ENCODE measurements at regions not wholly inside any gene's neighbourhood (a gene's known extent, or its start where the extent isn't known, plus 50 kb on each side); places are given as distances from the start of the nearest gene placed in this dataset.

DNA sequence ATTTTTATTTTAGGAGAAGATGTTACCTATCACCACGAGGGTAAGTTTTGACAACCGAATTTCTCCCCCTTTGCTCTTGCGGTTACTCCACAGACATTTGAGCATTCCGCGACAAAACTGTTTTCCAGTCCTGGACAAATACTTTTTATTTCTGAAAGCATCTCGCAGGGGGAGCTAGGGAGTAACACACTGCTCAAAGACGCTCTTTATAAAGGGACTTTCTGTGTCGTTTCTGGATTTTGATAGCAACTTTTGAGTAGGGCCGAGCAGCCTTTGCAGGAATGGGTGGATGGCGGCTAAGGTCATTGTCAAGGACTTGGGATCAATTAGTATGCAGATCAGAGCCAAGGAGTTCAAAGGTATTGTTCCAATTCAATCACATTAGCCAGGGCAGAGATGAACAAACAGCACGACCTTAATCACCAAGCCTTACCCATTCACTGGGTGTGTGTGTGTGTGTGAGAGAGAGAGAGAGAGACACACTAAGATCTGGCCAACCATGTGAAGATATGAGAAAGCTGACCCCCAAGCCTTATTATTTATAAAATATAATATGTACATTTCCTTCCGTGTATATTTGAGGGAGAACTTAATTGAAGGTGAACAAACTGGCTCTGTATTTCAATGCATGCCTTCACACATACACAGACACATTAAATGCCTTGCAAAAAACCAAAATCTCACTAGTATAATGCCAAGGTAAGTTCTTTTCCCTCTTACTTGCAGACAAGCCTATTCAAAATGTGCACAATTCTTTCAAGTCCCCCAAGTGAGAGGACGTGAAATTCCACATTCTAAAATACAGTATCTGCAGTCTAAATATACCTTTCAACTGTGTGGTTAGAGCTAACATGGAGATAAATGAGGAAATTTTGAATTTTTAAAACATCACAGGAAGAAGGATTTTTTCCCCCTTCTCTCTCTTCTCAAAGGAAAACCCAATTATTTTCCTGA lies 613.8 kb downstream of the VRK1 start:
- in situ Hi-C loops (cut with MboI; ENCODE audit: low sequenced_read_pairs, unreplicated experiment): no loop called here
- no peak for DNase-seq (ENCODE audit: low spot score)
- TF ChIP-seq, protein P1, sequence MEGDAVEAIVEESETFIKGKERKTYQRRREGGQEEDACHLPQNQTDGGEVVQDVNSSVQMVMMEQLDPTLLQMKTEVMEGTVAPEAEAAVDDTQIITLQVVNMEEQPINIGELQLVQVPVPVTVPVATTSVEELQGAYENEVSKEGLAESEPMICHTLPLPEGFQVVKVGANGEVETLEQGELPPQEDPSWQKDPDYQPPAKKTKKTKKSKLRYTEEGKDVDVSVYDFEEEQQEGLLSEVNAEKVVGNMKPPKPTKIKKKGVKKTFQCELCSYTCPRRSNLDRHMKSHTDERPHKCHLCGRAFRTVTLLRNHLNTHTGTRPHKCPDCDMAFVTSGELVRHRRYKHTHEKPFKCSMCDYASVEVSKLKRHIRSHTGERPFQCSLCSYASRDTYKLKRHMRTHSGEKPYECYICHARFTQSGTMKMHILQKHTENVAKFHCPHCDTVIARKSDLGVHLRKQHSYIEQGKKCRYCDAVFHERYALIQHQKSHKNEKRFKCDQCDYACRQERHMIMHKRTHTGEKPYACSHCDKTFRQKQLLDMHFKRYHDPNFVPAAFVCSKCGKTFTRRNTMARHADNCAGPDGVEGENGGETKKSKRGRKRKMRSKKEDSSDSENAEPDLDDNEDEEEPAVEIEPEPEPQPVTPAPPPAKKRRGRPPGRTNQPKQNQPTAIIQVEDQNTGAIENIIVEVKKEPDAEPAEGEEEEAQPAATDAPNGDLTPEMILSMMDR (IDR thresholded peaks at IDR 0.05; ENCODE audit: borderline replicate concordance, control extremely low read depth, extremely low read depth, insufficient read depth, missing control alignments): no peak

DNA sequence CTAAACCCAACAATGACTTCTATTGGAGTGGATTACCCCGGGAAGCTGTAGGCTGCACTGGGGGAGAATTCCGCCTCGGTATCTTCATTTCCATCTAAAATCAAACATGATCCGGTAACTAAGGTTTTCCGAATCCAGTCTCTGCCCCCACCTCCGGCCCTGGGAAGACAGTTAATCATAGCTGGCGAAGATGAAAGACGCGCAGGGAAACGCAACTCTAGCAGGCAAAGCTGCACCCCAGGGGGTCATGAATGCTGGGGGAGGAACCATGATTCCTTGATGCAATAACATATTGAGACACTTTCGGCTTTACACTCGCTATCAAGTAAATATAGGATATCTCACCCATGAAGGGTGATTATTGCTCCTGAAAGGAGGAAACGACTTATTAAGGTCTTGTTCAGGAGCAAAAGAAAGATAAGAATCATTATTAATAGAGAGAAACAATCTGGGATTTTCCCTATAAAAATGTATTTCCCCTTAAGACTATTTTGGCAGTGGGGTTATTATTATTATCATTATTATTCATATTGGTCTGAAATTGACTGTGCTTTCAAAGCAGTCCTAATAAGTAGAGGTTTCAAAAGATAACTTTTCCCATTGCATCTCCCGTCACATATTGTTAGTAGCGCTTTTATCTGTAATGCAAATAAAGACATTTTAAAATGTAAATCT lies 614.9 kb downstream of the VRK1 start:
- no peak for DNase-seq (ENCODE audit: low spot score)
- TF ChIP-seq, protein P1 (IDR thresholded peaks at IDR 0.05; ENCODE audit: borderline replicate concordance, control extremely low read depth, extremely low read depth, insufficient read depth, missing control alignments): no peak
- in situ Hi-C loops (cut with MboI; ENCODE audit: low sequenced_read_pairs, unreplicated experiment): no loop called here

DNA sequence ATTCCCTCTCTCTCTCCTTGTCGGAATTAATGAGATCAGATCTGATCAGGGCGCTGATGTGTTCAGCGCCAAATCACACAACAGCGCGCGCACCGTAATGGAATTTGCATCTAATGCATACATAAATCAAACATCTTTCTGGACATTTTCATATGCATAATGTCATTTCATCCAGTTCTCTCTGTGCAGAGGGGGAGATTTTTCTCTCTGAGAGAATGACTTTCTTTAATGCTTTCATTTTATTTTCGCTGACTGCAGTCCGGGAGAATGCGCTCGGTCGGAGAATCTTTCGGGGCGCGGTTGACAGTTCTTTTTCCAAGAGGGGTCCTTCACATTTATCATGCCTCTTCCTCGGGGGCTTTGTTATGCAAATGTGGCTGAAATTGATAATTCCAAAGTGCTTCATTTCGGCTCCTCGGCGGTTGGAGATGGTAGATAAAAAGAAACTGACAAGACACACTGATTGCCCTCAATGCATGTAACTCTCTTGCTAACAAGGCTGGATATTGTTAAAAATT lies 615.9 kb downstream of the VRK1 start:
- in situ Hi-C loops (cut with MboI; ENCODE audit: low sequenced_read_pairs, unreplicated experiment): no loop called here

DNA sequence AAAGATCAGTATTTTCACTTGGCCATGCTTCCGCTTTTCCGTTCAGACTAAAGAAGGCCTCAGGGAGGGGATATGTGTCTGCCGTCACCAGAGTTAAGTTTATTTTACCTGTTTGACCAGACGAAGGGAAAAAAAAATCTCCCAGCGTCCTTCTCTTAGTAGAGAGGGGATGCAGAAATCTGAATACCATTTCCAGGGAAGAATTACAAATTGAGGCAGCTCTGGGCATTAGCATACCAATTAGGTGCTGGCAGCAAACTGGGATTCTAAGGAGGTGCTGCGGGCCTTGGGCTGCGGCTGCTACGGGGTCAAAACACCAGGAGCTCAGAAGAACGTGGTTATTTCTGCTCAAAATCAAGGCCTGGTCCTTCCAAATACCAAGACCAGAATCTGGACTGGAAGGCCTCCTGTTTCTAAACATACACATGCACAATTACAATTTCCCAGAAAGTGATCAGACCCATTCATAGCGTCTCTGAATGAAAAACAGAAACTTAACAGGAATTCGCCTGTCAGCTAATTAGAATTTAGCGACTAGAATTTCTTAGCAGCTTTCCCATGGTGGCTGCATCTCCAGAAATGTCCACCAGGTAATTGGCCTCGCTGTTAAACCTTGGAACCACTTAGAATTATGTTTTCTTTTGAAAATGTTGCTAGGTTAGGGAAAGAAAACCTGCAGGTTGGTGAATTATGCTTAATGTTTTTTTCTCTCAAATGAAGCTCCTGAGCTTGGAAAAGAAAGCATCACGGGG lies 617.0 kb downstream of the VRK1 start:
- in situ Hi-C loops (cut with MboI; ENCODE audit: low sequenced_read_pairs, unreplicated experiment): no loop called here
- TF ChIP-seq, protein P1 (IDR thresholded peaks at IDR 0.05; ENCODE audit: borderline replicate concordance, control extremely low read depth, extremely low read depth, insufficient read depth, missing control alignments): no peak
- DNase-seq (ENCODE audit: low spot score): no peak

More for the DNA sequence above, 615.9 kb downstream of the VRK1 start:
- DNase-seq (ENCODE audit: low spot score): no peak
- TF ChIP-seq, protein P1 (IDR thresholded peaks at IDR 0.05; ENCODE audit: borderline replicate concordance, control extremely low read depth, extremely low read depth, insufficient read depth, missing control alignments): no peak

DNA sequence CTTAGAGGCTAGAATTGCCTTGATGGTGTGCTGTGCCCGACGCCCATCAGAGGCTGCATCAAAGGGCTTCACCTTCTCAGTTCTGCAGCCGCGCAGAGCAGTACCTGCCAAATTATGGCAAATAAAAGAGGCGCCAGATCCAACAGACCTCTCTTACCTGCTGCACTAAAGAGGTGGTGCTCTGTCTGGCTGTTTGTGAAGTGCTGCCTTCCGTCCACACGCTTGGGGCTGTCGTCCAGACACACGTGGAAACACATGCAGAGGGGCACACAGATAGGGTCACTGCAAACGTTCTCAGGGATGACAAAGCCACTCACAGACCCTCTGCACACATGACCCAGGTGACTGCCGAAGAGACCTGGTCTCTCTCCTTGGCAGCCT lies 617.5 kb downstream of the VRK1 start:
- DNase-seq (ENCODE audit: low spot score): no peak
- TF ChIP-seq, protein P1 (IDR thresholded peaks at IDR 0.05; ENCODE audit: borderline replicate concordance, control extremely low read depth, extremely low read depth, insufficient read depth, missing control alignments): no peak
- in situ Hi-C loops (cut with MboI; ENCODE audit: low sequenced_read_pairs, unreplicated experiment): no loop called here

DNA sequence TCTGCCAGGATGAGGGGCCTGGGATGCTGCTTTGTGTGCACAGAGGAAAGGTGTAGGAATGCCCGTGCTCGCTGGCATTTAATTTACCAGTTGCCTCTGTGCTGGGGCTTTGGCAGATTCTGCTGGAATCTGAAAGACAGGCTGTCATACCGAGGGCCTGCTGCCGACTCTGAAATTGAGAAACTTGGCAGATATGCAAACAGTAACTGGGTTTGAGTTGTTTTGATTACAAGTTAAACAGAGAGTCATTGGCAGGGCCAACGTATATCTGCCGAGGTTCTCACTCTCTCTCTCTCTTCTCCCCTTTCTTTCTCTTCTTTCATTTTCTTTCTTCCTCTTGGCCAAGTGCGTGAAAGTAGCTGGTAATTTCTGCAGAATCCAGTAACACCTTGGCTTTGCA lies 618.7 kb downstream of the VRK1 start:
- in situ Hi-C loops (cut with MboI; ENCODE audit: low sequenced_read_pairs, unreplicated experiment): no loop called here
- no peak for DNase-seq (ENCODE audit: low spot score)
- TF ChIP-seq, protein P1 (IDR thresholded peaks at IDR 0.05; ENCODE audit: borderline replicate concordance, control extremely low read depth, extremely low read depth, insufficient read depth, missing control alignments): no peak
